ENCODE measurements at regions not wholly inside any gene's neighbourhood (a gene's known extent, or its start where the extent isn't known, plus 50 kb on each side); places are given as distances from the start of the nearest gene placed in this dataset.

DNA sequence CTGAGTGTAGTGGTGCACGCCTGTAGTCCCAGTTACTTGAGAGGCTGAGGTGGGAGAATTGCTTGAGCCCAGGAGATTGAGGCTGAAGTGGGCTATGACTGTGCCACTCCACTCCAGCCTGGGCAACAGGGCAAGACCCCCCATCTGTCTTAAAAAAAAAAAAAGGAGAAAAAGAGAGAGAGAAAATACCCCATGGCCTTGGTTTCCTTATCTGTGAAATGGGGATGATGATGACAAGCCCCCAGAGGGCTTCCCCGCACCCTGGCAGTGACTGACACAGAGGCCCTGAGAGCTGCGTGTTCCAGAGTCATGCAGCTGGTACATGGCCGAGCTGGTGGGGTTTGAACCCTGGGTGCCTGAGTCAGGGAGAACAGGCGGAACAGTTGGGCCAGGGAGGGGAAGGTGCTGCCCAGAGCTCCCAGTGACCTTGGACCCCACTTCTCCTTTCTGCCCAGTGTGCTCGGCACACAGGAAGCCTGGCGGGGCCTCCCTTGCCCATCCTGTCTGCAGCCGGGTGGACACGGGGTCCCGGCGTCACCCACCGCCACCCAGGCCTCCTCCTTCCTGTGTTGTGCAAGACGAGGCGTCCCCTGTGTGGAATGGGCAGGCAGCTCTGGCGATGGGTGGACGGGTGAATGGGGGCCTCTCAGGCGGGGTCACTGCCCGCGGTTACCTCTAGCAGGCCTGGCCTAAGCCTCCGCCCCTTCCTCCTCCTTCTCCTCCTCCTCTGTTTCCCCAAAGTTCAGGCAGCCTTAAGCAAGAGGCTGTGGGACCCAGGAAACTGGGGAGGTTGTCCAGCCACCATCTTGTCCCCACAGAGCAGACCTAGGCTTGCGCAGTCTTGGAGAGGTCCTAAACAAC, 84.2 kb downstream of the CEBPB start:
- Histone ChIP-seq H3K9me3 (ENCODE audit: insufficient read depth, low read depth) (no peaks in the 10 kb centered on the region), H3K4me1 (replicated peaks; ENCODE audit: insufficient read depth) (peaks cover 30% of the 10 kb centered on the region; the same call in 1 of the 2 replicates), H3K27me3 (ENCODE audit: insufficient read depth, low read depth) (no peaks in the 10 kb centered on the region), H2AFZ (no peak overlapping the region), H4K20me1 (ENCODE audit: insufficient read depth) (no peaks in the 10 kb centered on the region), H3K4me2 (no peak overlapping the region), H3F3A (ENCODE audit: insufficient read depth, low read depth) (peaks cover 21% of the 10 kb centered on the region; the same call in 1 of the 2 replicates), H3K9me2 (ENCODE audit: insufficient read depth) (no peaks in the 10 kb centered on the region), H3K36me3 (ENCODE audit: low read depth) (no peaks in the 10 kb centered on the region), H3K4me3 (no peak overlapping the region), H3K79me2 (ENCODE audit: low read depth) (no peaks in the 10 kb centered on the region), H3K27ac (no peak overlapping the region)
- BruUV-seq (replicated peaks) = no TSS peak
- no peak for DNase-seq
- TF ChIP-seq EZH2 (IDR thresholded peaks at IDR 0.05; ENCODE audit: low read depth) = no peak
- POLR2A ChIA-PET (ENCODE audit: unreplicated experiment) = interaction anchor here (0.6 kb wide), 1 partner anchor 56 kb away, joined by 4 read pairs; no protein-coding TSS in a partner anchor
- CTCF ChIA-PET = interaction anchor here (0.7 kb wide), 1 partner anchor 80 kb away, joined by 4 read pairs; no protein-coding TSS in a partner anchor
- intact Hi-C loops (cut with micrococcal nuclease; ENCODE audit: unreplicated experiment) = no loop called here

- no peaks in the 10 kb centered on the region for H3K27me3 ChIP-seq (ENCODE audit: insufficient read depth, low read depth)
- peaks cover 28% of the 10 kb centered on the region; the same call in 1 of the 2 replicates for H3F3A ChIP-seq (ENCODE audit: insufficient read depth, low read depth)
- no TSS peak for BruUV-seq (replicated peaks)
- CTCF ChIA-PET = interaction anchor here (0.6 to 0.7 kb wide), 3 partner anchors 20 to 80 kb away, joined by 3 to 18 read pairs (median 5); no protein-coding TSS in a partner anchor
- intact Hi-C loops (cut with micrococcal nuclease; ENCODE audit: unreplicated experiment) = no loop called here
- POLR2A ChIA-PET (ENCODE audit: unreplicated experiment) = interaction anchor here (0.7 kb wide), 1 partner anchor 84 kb away, joined by 11 read pairs; no protein-coding TSS in a partner anchor
- TF ChIP-seq CTCF (conservative IDR thresholded peaks at IDR 0.05) (no peak), EZH2 (IDR thresholded peaks at IDR 0.05; ENCODE audit: low read depth) (no peak)
- no peak overlapping the region for H3K27ac ChIP-seq
- no peak overlapping the region for H3K4me3 ChIP-seq
- no peaks in the 10 kb centered on the region for H3K36me3 ChIP-seq (ENCODE audit: low read depth)
- no peaks in the 10 kb centered on the region for H4K20me1 ChIP-seq (ENCODE audit: insufficient read depth)
- H2AFZ ChIP-seq = no peak overlapping the region
- H3K79me2 ChIP-seq (ENCODE audit: low read depth) = no peaks in the 10 kb centered on the region
- peaks cover 30% of the 10 kb centered on the region; the same call in 1 of the 2 replicates for H3K4me1 ChIP-seq (replicated peaks; ENCODE audit: insufficient read depth)
- no peaks in the 10 kb centered on the region for H3K9me3 ChIP-seq (ENCODE audit: insufficient read depth, low read depth)
- H3K9me2 ChIP-seq (ENCODE audit: insufficient read depth) = no peaks in the 10 kb centered on the region
- DNase-seq = no peak
- no peak overlapping the region for H3K4me2 ChIP-seq
Observed at GRCh38 chr20:50276119-50277063, 85.8 kb downstream of the CEBPB start.

- no peak for DNase-seq
- no peak for TF ChIP-seq CTCF (conservative IDR thresholded peaks at IDR 0.05)
- TF ChIP-seq EZH2 (IDR thresholded peaks at IDR 0.05; ENCODE audit: low read depth) = no peak
- Histone ChIP-seq H3K4me1 (replicated peaks; ENCODE audit: insufficient read depth) (peaks cover 28% of the 10 kb centered on the region; the same call in 1 of the 2 replicates), H3K4me2 (no peak overlapping the region), H3F3A (ENCODE audit: insufficient read depth, low read depth) (peaks cover 28% of the 10 kb centered on the region; the same call in 1 of the 2 replicates), H3K9me2 (ENCODE audit: insufficient read depth) (no peaks in the 10 kb centered on the region), H3K79me2 (ENCODE audit: low read depth) (no peaks in the 10 kb centered on the region), H3K27ac (no peak overlapping the region), H3K4me3 (no peak overlapping the region), H3K36me3 (ENCODE audit: low read depth) (no peaks in the 10 kb centered on the region), H3K9me3 (ENCODE audit: insufficient read depth, low read depth) (no peaks in the 10 kb centered on the region), H2AFZ (no peak overlapping the region), H4K20me1 (ENCODE audit: insufficient read depth) (no peaks in the 10 kb centered on the region), H3K27me3 (ENCODE audit: insufficient read depth, low read depth) (no peaks in the 10 kb centered on the region)
- intact Hi-C loops (cut with micrococcal nuclease; ENCODE audit: unreplicated experiment) = no loop called here
- no TSS peak for BruUV-seq (replicated peaks)
- CTCF ChIA-PET = interaction anchor here (0.6 kb wide), 1 partner anchor 46 kb away, joined by 18 read pairs; no protein-coding TSS in a partner anchor
- POLR2A ChIA-PET (ENCODE audit: unreplicated experiment) = no interaction called here
Observed at GRCh38 chr20:50277064-50277415, 86.4 kb downstream of the CEBPB start.

Data from PC-9 (cell line).